K562 (cell line): ENCODE measurements at regions not wholly inside any gene's neighbourhood (a gene's known extent, or its start where the extent isn't known, plus 50 kb on each side); places are given as distances from the start of the nearest gene placed in this dataset.

Experiments used
- CBFA2T3 ChIP-seq: fragments of 450-650 bp; IDR thresholded peaks from 2 replicates; pipeline ENCODE4 v1.6.1; 2017
- DMBX1 ChIP-seq: fragments of 250-450 bp; sonication (Bioruptor Pico); IDR thresholded peaks from 2 replicates; pipeline ENCODE4 v1.8.0; 2022; ENCODE audit warnings: inconsistent platforms, mild to moderate bottlenecking, moderate library complexity, borderline replicate concordance
- DPF2 ChIP-seq: fragments of 450-650 bp; IDR thresholded peaks from 2 replicates; pipeline ENCODE4 v1.6.1; 2016
- EGR1 ChIP-seq: fragments of 450-650 bp; conservative IDR thresholded peaks from 2 replicates; pipeline ENCODE4 v1.6.1; 2017; ENCODE audit warnings: mild to moderate bottlenecking
- EP400 ChIP-seq: fragments of 450-650 bp; IDR thresholded peaks from 2 replicates; pipeline ENCODE4 v1.6.1; 2017; ENCODE audit warnings: antibody characterized with exemption, mild to moderate bottlenecking, moderate library complexity
- MEF2D ChIP-seq: conservative IDR thresholded peaks from 2 replicates; pipeline ENCODE4 v1.6.1; 2016; ENCODE audit warnings: low read depth, missing genetic modification characterization, missing compliant biosample characterization
- MXI1 ChIP-seq: IDR thresholded peaks from 2 replicates; pipeline ENCODE4 v1.6.1; 2011; ENCODE audit warnings: low read depth, mild to moderate bottlenecking, improper control_type of control experiment, low read length
- NFIC ChIP-seq: fragments of 450-650 bp; IDR thresholded peaks from 2 replicates; pipeline ENCODE4 v1.6.1; 2017; ENCODE audit warnings: mild to moderate bottlenecking, inconsistent platforms
- PYGO2 ChIP-seq: fragments of 450-650 bp; IDR thresholded peaks from 2 replicates; pipeline ENCODE4 v1.6.1; 2016; ENCODE audit warnings: mild to moderate bottlenecking, missing genetic modification characterization, moderate library complexity, missing compliant biosample characterization
- ZNF79 ChIP-seq: fragments of 250-450 bp; sonication (Bioruptor Pico); IDR thresholded peaks from 2 replicates; pipeline ENCODE4 v1.4.0; 2020; ENCODE audit warnings: low read depth, mild to moderate bottlenecking, moderate library complexity
- TF ChIP-seq, protein P1 (sequence below), 2 experiments: fragments of 450-650 bp; formaldehyde crosslinking in 1 of 2; IDR thresholded peaks; 2 replicates each; pipeline versions ENCODE4 v1.4.0 to v1.6.1; 2014 to 2020; ENCODE audit warnings: mild to moderate bottlenecking in 2 of 2, borderline replicate concordance in 1 of 2, low read depth in 1 of 2
- TF ChIP-seq, protein P2 (sequence below): fragments of 450-650 bp; IDR thresholded peaks from 2 replicates; pipeline ENCODE4 v1.6.1; 2016; ENCODE audit warnings: low read depth, mild to moderate bottlenecking, moderate library complexity
- TF ChIP-seq, protein P3 (sequence below), 2 experiments: IDR thresholded peaks; 2 replicates each; pipeline ENCODE4 v1.6.1; 2012; ENCODE audit warnings: improper control_type of control experiment in 2 of 2, low read depth in 2 of 2, low read length in 2 of 2, borderline replicate concordance in 1 of 2
- TF ChIP-seq, protein P4 (sequence below): fragments of 200-800 bp; sonication (Bioruptor generic); IDR thresholded peaks from 2 replicates; pipeline ENCODE4 v1.6.1; 2017; ENCODE audit warnings: missing genetic modification characterization, missing compliant biosample characterization

GRCh38 chr12:116354950-116355783, 77.7 kb upstream of the MED13L start (continued):
- TF ChIP-seq MXI1 (no peak), NFIC (0 out of 2 replicates have a peak, but pooled peaks have one; percentile 10), DMBX1 (CRISPR knock-in tag) (peak; percentile 26; the same call in 1 of the 2 replicates), PYGO2 (tag) (0 out of 2 replicates have a peak, but pooled peaks have one; percentile 15), DPF2 (peak; percentile 44; the same call in 1 of the 2 replicates), ZNF79 (CRISPR knock-in tag) (no peak), MEF2D (0 out of 2 replicates have a peak, but pooled peaks have one; percentile 13), CBFA2T3 (peak; percentile 66), EP400 (peak; percentile 37), EGR1 (peak; percentile 46)
- TF ChIP-seq, protein P1, sequence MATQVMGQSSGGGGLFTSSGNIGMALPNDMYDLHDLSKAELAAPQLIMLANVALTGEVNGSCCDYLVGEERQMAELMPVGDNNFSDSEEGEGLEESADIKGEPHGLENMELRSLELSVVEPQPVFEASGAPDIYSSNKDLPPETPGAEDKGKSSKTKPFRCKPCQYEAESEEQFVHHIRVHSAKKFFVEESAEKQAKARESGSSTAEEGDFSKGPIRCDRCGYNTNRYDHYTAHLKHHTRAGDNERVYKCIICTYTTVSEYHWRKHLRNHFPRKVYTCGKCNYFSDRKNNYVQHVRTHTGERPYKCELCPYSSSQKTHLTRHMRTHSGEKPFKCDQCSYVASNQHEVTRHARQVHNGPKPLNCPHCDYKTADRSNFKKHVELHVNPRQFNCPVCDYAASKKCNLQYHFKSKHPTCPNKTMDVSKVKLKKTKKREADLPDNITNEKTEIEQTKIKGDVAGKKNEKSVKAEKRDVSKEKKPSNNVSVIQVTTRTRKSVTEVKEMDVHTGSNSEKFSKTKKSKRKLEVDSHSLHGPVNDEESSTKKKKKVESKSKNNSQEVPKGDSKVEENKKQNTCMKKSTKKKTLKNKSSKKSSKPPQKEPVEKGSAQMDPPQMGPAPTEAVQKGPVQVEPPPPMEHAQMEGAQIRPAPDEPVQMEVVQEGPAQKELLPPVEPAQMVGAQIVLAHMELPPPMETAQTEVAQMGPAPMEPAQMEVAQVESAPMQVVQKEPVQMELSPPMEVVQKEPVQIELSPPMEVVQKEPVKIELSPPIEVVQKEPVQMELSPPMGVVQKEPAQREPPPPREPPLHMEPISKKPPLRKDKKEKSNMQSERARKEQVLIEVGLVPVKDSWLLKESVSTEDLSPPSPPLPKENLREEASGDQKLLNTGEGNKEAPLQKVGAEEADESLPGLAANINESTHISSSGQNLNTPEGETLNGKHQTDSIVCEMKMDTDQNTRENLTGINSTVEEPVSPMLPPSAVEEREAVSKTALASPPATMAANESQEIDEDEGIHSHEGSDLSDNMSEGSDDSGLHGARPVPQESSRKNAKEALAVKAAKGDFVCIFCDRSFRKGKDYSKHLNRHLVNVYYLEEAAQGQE (IDR thresholded peaks at IDR 0.05; ENCODE audit: borderline replicate concordance) = 0 out of 2 replicates have a peak, but pooled peaks have one; percentile 12
- TF ChIP-seq, protein P1 (CRISPR knock-in tag; IDR thresholded peaks at IDR 0.05; ENCODE audit: low read depth) = no peak
- TF ChIP-seq, protein P2, sequence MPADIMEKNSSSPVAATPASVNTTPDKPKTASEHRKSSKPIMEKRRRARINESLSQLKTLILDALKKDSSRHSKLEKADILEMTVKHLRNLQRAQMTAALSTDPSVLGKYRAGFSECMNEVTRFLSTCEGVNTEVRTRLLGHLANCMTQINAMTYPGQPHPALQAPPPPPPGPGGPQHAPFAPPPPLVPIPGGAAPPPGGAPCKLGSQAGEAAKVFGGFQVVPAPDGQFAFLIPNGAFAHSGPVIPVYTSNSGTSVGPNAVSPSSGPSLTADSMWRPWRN = 0 out of 2 replicates have a peak, but pooled peaks have one; percentile 34
- TF ChIP-seq, protein P3, sequence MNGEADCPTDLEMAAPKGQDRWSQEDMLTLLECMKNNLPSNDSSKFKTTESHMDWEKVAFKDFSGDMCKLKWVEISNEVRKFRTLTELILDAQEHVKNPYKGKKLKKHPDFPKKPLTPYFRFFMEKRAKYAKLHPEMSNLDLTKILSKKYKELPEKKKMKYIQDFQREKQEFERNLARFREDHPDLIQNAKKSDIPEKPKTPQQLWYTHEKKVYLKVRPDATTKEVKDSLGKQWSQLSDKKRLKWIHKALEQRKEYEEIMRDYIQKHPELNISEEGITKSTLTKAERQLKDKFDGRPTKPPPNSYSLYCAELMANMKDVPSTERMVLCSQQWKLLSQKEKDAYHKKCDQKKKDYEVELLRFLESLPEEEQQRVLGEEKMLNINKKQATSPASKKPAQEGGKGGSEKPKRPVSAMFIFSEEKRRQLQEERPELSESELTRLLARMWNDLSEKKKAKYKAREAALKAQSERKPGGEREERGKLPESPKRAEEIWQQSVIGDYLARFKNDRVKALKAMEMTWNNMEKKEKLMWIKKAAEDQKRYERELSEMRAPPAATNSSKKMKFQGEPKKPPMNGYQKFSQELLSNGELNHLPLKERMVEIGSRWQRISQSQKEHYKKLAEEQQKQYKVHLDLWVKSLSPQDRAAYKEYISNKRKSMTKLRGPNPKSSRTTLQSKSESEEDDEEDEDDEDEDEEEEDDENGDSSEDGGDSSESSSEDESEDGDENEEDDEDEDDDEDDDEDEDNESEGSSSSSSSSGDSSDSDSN (IDR thresholded peaks at IDR 0.05; ENCODE audit: borderline replicate concordance in 1 of 2, low read depth in 2 of 2, low read length in 2 of 2) = 0 out of 4 replicates have a peak, but pooled peaks of 1 of the 2 experiments have one; percentile 33
- TF ChIP-seq, protein P4, sequence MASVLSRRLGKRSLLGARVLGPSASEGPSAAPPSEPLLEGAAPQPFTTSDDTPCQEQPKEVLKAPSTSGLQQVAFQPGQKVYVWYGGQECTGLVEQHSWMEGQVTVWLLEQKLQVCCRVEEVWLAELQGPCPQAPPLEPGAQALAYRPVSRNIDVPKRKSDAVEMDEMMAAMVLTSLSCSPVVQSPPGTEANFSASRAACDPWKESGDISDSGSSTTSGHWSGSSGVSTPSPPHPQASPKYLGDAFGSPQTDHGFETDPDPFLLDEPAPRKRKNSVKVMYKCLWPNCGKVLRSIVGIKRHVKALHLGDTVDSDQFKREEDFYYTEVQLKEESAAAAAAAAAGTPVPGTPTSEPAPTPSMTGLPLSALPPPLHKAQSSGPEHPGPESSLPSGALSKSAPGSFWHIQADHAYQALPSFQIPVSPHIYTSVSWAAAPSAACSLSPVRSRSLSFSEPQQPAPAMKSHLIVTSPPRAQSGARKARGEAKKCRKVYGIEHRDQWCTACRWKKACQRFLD = 0 out of 2 replicates have a peak, but pooled peaks have one; percentile 13
